ENCODE measurements at regions not wholly inside any gene's neighbourhood (a gene's known extent, or its start where the extent isn't known, plus 50 kb on each side); places are given as distances from the start of the nearest gene placed in this dataset.

GRCh38 chr1:168845140-168845539 is 116.1 kb upstream of the DPT start:
- TF ChIP-seq TAF1 (IDR thresholded peaks at IDR 0.05; ENCODE audit: borderline replicate concordance, low read depth, low read length) (no peak), POLR2AphosphoS5 (IDR thresholded peaks at IDR 0.05; ENCODE audit: low read depth, low read length) (no peak), POLR2A (IDR thresholded peaks at IDR 0.05; ENCODE audit: low read depth, low read length) (no peak)
- DNase-seq (ENCODE audit: insufficient read length) (no peak), FAIRE-seq (no peak)

GRCh38 chr1:168848051-168848450 is 119.0 kb upstream of the DPT start:
- TF ChIP-seq TAF1 (IDR thresholded peaks at IDR 0.05; ENCODE audit: borderline replicate concordance, low read depth, low read length) (no peak), POLR2A (IDR thresholded peaks at IDR 0.05; ENCODE audit: low read depth, low read length) (no peak), POLR2AphosphoS5 (IDR thresholded peaks at IDR 0.05; ENCODE audit: low read depth, low read length) (no peak)
- no peak for FAIRE-seq
- DNase-seq (ENCODE audit: insufficient read length) = no peak

- no peak for TF ChIP-seq POLR2A (IDR thresholded peaks at IDR 0.05; ENCODE audit: low read depth, low read length)
- TF ChIP-seq POLR2AphosphoS5 (IDR thresholded peaks at IDR 0.05; ENCODE audit: low read depth, low read length) = no peak
- no peak for FAIRE-seq
- DNase-seq (ENCODE audit: insufficient read length) = no peak
These were observed 132.5 kb upstream of the DPT start for GRCh38 chr1:168861421-168862004.

GRCh38 chr1:168863772-168864171 is 134.8 kb upstream of the DPT start:
- no peak for DNase-seq (ENCODE audit: insufficient read length)
- FAIRE-seq = no peak
- TF ChIP-seq TAF1 (IDR thresholded peaks at IDR 0.05; ENCODE audit: borderline replicate concordance, low read depth, low read length) (no peak), POLR2AphosphoS5 (IDR thresholded peaks at IDR 0.05; ENCODE audit: low read depth, low read length) (no peak), POLR2A (IDR thresholded peaks at IDR 0.05; ENCODE audit: low read depth, low read length) (no peak)

GRCh38 chr1:168864266-168864665 is 135.3 kb upstream of the DPT start:
- no peak for FAIRE-seq
- DNase-seq (ENCODE audit: insufficient read length) = no peak
- TF ChIP-seq POLR2A (IDR thresholded peaks at IDR 0.05; ENCODE audit: low read depth, low read length) (no peak), TAF1 (IDR thresholded peaks at IDR 0.05; ENCODE audit: borderline replicate concordance, low read depth, low read length) (no peak), POLR2AphosphoS5 (IDR thresholded peaks at IDR 0.05; ENCODE audit: low read depth, low read length) (no peak)

GRCh38 chr1:168865850-168866620 is 137.0 kb upstream of the DPT start:
- FAIRE-seq (no peak), DNase-seq (ENCODE audit: insufficient read length) (no peak)
- TF ChIP-seq POLR2AphosphoS5 (IDR thresholded peaks at IDR 0.05; ENCODE audit: low read depth, low read length) (no peak), POLR2A (IDR thresholded peaks at IDR 0.05; ENCODE audit: low read depth, low read length) (no peak), TAF1 (IDR thresholded peaks at IDR 0.05; ENCODE audit: borderline replicate concordance, low read depth, low read length) (no peak)

GRCh38 chr1:168867941-168868634 is 139.1 kb upstream of the DPT start:
- TF ChIP-seq POLR2AphosphoS5 (IDR thresholded peaks at IDR 0.05; ENCODE audit: low read depth, low read length) (no peak), TAF1 (IDR thresholded peaks at IDR 0.05; ENCODE audit: borderline replicate concordance, low read depth, low read length) (no peak), POLR2A (IDR thresholded peaks at IDR 0.05; ENCODE audit: low read depth, low read length) (no peak)
- FAIRE-seq (no peak), DNase-seq (ENCODE audit: insufficient read length) (no peak)

GRCh38 chr1:168871531-168871930 is 142.5 kb upstream of the DPT start:
- TF ChIP-seq TAF1 (IDR thresholded peaks at IDR 0.05; ENCODE audit: borderline replicate concordance, low read depth, low read length) (no peak), POLR2A (IDR thresholded peaks at IDR 0.05; ENCODE audit: low read depth, low read length) (no peak), POLR2AphosphoS5 (IDR thresholded peaks at IDR 0.05; ENCODE audit: low read depth, low read length) (no peak)
- FAIRE-seq = no peak

GRCh38 chr1:168875831-168876230 is 146.8 kb upstream of the DPT start:
- DNase-seq (ENCODE audit: insufficient read length) (no peak), FAIRE-seq (no peak)
- no peak for TF ChIP-seq POLR2A (IDR thresholded peaks at IDR 0.05; ENCODE audit: low read depth, low read length)
- no peak for TF ChIP-seq POLR2AphosphoS5 (IDR thresholded peaks at IDR 0.05; ENCODE audit: low read depth, low read length)
- TF ChIP-seq TAF1 (IDR thresholded peaks at IDR 0.05; ENCODE audit: borderline replicate concordance, low read depth, low read length) = no peak

More at GRCh38 chr1:168871531-168871930, 142.5 kb upstream of the DPT start:
- no peak for DNase-seq (ENCODE audit: insufficient read length)

- no peak for FAIRE-seq
- no peak for DNase-seq (ENCODE audit: insufficient read length)
- TF ChIP-seq POLR2A (IDR thresholded peaks at IDR 0.05; ENCODE audit: low read depth, low read length) (no peak), TAF1 (IDR thresholded peaks at IDR 0.05; ENCODE audit: borderline replicate concordance, low read depth, low read length) (no peak), POLR2AphosphoS5 (IDR thresholded peaks at IDR 0.05; ENCODE audit: low read depth, low read length) (no peak)
These were observed 147.8 kb upstream of the DPT start for GRCh38 chr1:168876830-168877229.

- no peak for DNase-seq (ENCODE audit: insufficient read length)
- no peak for FAIRE-seq
- TF ChIP-seq TAF1 (IDR thresholded peaks at IDR 0.05; ENCODE audit: borderline replicate concordance, low read depth, low read length) = no peak
- no peak for TF ChIP-seq POLR2A (IDR thresholded peaks at IDR 0.05; ENCODE audit: low read depth, low read length)
- no peak for TF ChIP-seq POLR2AphosphoS5 (IDR thresholded peaks at IDR 0.05; ENCODE audit: low read depth, low read length)
These were observed 151.1 kb upstream of the DPT start for GRCh38 chr1:168879896-168880734.
